HEK293 (cell line): ENCODE measurements at regions not wholly inside any gene's neighbourhood (a gene's known extent, or its start where the extent isn't known, plus 50 kb on each side); places are given as distances from the start of the nearest gene placed in this dataset.

Experiments used
- GLI2 ChIP-seq: fragments of 450-650 bp; formaldehyde crosslinking; IDR thresholded peaks from 2 replicates; pipeline ENCODE4; 2017; ENCODE audit warnings: missing biosample characterization, missing genetic modification characterization, low read depth, borderline replicate concordance
- HIC1 ChIP-seq: fragments of 450-650 bp; formaldehyde crosslinking; IDR thresholded peaks from 2 replicates; pipeline ENCODE4 v1.5.1; 2016; ENCODE audit warnings: missing biosample characterization, missing genetic modification characterization
- PATZ1 ChIP-seq: fragments of 450-650 bp; formaldehyde crosslinking; IDR thresholded peaks from 2 replicates; pipeline ENCODE4 v1.5.1; 2016; ENCODE audit warnings: missing biosample characterization, missing genetic modification characterization
- ZIC2 ChIP-seq: fragments of 450-650 bp; formaldehyde crosslinking; IDR thresholded peaks from 2 replicates; pipeline ENCODE4 v1.5.1; 2016; ENCODE audit warnings: missing biosample characterization, missing genetic modification characterization
- ZNF701 ChIP-seq: fragments of 450-650 bp; formaldehyde crosslinking; IDR thresholded peaks from 2 replicates; pipeline ENCODE4 v1.5.1; 2016; ENCODE audit warnings: missing biosample characterization, missing genetic modification characterization
- ZNF707 ChIP-seq: fragments of 450-650 bp; formaldehyde crosslinking; IDR thresholded peaks from 2 replicates; pipeline ENCODE4 v1.5.1; 2016; ENCODE audit warnings: missing biosample characterization, missing genetic modification characterization
- ZNF785 ChIP-seq: fragments of 450-650 bp; formaldehyde crosslinking; IDR thresholded peaks from 2 replicates; pipeline ENCODE4 v1.5.1; 2016; ENCODE audit warnings: missing biosample characterization, missing genetic modification characterization
- TF ChIP-seq, protein P1 (sequence below): fragments of 450-650 bp; formaldehyde crosslinking; IDR thresholded peaks from 2 replicates; pipeline ENCODE4 v1.5.1; 2016; ENCODE audit warnings: missing biosample characterization, missing genetic modification characterization
- TF ChIP-seq, protein P2 (sequence below): fragments of 450-650 bp; formaldehyde crosslinking; IDR thresholded peaks from 2 replicates; pipeline ENCODE4 v1.5.1; 2016; ENCODE audit warnings: missing biosample characterization, missing genetic modification characterization, borderline replicate concordance

- TF ChIP-seq PATZ1 (tag by site-specific recombination), result no peak
- no peak for TF ChIP-seq ZNF785 (tag by site-specific recombination)
- no peak for TF ChIP-seq ZIC2 (tag by site-specific recombination)
- no peak for TF ChIP-seq HIC1 (tag by site-specific recombination)
- TF ChIP-seq, protein P1, sequence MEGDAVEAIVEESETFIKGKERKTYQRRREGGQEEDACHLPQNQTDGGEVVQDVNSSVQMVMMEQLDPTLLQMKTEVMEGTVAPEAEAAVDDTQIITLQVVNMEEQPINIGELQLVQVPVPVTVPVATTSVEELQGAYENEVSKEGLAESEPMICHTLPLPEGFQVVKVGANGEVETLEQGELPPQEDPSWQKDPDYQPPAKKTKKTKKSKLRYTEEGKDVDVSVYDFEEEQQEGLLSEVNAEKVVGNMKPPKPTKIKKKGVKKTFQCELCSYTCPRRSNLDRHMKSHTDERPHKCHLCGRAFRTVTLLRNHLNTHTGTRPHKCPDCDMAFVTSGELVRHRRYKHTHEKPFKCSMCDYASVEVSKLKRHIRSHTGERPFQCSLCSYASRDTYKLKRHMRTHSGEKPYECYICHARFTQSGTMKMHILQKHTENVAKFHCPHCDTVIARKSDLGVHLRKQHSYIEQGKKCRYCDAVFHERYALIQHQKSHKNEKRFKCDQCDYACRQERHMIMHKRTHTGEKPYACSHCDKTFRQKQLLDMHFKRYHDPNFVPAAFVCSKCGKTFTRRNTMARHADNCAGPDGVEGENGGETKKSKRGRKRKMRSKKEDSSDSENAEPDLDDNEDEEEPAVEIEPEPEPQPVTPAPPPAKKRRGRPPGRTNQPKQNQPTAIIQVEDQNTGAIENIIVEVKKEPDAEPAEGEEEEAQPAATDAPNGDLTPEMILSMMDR (tag by site-specific recombination), result no peak
- TF ChIP-seq, protein P2, sequence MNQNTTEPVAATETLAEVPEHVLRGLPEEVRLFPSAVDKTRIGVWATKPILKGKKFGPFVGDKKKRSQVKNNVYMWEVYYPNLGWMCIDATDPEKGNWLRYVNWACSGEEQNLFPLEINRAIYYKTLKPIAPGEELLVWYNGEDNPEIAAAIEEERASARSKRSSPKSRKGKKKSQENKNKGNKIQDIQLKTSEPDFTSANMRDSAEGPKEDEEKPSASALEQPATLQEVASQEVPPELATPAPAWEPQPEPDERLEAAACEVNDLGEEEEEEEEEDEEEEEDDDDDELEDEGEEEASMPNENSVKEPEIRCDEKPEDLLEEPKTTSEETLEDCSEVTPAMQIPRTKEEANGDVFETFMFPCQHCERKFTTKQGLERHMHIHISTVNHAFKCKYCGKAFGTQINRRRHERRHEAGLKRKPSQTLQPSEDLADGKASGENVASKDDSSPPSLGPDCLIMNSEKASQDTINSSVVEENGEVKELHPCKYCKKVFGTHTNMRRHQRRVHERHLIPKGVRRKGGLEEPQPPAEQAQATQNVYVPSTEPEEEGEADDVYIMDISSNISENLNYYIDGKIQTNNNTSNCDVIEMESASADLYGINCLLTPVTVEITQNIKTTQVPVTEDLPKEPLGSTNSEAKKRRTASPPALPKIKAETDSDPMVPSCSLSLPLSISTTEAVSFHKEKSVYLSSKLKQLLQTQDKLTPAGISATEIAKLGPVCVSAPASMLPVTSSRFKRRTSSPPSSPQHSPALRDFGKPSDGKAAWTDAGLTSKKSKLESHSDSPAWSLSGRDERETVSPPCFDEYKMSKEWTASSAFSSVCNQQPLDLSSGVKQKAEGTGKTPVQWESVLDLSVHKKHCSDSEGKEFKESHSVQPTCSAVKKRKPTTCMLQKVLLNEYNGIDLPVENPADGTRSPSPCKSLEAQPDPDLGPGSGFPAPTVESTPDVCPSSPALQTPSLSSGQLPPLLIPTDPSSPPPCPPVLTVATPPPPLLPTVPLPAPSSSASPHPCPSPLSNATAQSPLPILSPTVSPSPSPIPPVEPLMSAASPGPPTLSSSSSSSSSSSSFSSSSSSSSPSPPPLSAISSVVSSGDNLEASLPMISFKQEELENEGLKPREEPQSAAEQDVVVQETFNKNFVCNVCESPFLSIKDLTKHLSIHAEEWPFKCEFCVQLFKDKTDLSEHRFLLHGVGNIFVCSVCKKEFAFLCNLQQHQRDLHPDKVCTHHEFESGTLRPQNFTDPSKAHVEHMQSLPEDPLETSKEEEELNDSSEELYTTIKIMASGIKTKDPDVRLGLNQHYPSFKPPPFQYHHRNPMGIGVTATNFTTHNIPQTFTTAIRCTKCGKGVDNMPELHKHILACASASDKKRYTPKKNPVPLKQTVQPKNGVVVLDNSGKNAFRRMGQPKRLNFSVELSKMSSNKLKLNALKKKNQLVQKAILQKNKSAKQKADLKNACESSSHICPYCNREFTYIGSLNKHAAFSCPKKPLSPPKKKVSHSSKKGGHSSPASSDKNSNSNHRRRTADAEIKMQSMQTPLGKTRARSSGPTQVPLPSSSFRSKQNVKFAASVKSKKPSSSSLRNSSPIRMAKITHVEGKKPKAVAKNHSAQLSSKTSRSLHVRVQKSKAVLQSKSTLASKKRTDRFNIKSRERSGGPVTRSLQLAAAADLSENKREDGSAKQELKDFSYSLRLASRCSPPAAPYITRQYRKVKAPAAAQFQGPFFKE (tag by site-specific recombination), result no peak
- TF ChIP-seq ZNF707 (tag by site-specific recombination), result no peak
- TF ChIP-seq GLI2 (tag by site-specific recombination), result no peak
- TF ChIP-seq ZNF701, result no peak
Measured at GRCh38 chr2:208627110-208627884, 220.7 kb downstream of the PTH2R start.
